ENCODE measurements at regions not wholly inside any gene's neighbourhood (a gene's known extent, or its start where the extent isn't known, plus 50 kb on each side); places are given as distances from the start of the nearest gene placed in this dataset.

DNA sequence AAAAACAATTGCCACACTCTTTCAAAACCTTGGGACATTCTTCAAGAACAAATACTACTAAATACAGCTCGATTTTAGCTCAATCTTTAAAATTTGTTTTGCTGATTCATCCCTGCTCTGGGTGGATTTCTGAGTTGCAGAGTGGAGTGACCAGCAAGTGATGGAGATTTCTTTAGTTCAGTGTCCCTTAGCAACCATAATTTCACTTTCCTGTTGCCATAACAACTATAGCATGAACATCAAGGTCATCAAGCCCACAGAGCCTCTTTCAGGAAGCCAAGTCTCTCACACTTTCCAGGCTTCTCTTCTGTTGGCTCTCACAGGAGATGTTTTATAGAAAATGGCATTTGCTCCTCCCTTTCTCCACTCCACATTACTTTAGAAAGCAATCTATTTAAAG is 597.2 kb upstream of the ADAMTS9 start:
- TF ChIP-seq ELF4 (IDR thresholded peaks at IDR 0.05), result no peak
- no peak for TF ChIP-seq HDGF (IDR thresholded peaks at IDR 0.05; ENCODE audit: borderline replicate concordance)
- no peak for TF ChIP-seq SP1 (IDR thresholded peaks at IDR 0.05)
- TF ChIP-seq ZNF384 (IDR thresholded peaks at IDR 0.05), result no peak
- TF ChIP-seq FOXM1 (IDR thresholded peaks at IDR 0.05; ENCODE audit: borderline replicate concordance), result no peak
- no peak for TF ChIP-seq CTBP1 (IDR thresholded peaks at IDR 0.05; ENCODE audit: borderline replicate concordance)

Data from HEK293T (cell line).